Stimulated activated CD8-positive, alpha-beta memory T cell treated with anti-CD3 and anti-CD28 coated beads, Interleukin-12 subunit alpha, Interleukin-12 subunit beta, amount 100 ng/mL, for 1 hour (primary cell): ENCODE measurements at regions not wholly inside any gene's neighbourhood (a gene's known extent, or its start where the extent isn't known, plus 50 kb on each side); places are given as distances from the start of the nearest gene placed in this dataset.
"Not testable (repeated sequence)": the region's sequence is repeated elsewhere in the genome, so short reads cannot be mapped to it uniquely, and the experiment has no call there.

Experiments
- DNase-seq: peaks from one replicate; pipeline ENCODE4 v3.0.0-alpha.2; 2020; ENCODE audit warnings: low read depth

DNA sequence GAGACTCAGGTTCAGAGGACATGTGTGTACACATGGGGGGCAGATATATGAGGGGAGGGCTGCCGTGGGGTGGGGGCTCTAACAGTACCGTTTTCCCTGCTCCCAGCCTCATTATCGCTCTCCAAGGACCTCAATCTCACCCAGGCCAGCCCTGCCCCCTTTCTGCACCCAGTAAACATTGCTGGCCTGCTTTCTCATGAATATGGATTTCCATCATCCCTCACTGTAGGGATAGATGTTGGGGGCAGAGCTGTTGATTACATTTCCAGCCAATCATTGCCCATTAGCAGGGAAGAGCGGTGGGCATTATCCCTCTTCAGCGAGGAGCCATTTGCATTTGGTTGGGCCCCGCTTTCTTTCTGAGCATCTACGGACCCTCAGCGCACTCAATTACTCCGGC lies 273.8 kb downstream of the RPS6KC1 start:
- DNase-seq, result no peak

- DNase-seq, result no peak
These were observed 274.4 kb downstream of the RPS6KC1 start for GRCh38 chr1:213325482-213325881.

DNA sequence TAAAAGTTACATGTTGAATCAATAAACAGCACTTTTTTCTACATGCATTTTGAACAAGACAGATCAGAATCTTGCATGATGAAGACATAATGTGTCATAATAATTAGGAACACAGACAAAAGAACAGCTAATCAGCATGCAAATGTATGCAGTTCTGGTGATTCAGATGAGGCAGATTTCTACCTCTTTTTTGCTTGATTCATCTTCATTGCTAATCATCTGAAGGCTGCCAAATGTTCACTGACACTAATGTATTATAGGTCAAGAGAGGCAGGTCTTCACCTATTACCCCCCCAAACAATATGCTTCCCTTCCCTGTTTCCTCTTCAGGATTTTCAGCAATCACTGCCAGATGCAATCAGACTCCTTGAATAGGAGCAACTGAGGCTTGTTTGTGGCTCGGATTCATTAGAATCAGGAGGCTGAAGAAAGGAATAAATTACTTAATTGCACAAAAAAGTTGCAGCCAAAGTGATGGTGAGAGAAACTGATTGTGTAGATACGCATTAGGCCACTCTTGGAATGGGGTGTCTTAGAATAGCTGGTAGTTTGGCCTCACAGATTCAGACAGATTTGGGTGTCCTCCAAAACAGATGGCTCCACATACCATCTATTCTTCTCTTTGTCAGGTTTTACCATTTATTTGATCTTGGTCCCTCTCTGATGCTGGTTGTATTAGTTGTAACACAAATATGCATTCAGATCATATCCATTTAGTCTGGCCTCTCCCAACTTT lies 275.4 kb downstream of the RPS6KC1 start:
- no peak for DNase-seq

DNA sequence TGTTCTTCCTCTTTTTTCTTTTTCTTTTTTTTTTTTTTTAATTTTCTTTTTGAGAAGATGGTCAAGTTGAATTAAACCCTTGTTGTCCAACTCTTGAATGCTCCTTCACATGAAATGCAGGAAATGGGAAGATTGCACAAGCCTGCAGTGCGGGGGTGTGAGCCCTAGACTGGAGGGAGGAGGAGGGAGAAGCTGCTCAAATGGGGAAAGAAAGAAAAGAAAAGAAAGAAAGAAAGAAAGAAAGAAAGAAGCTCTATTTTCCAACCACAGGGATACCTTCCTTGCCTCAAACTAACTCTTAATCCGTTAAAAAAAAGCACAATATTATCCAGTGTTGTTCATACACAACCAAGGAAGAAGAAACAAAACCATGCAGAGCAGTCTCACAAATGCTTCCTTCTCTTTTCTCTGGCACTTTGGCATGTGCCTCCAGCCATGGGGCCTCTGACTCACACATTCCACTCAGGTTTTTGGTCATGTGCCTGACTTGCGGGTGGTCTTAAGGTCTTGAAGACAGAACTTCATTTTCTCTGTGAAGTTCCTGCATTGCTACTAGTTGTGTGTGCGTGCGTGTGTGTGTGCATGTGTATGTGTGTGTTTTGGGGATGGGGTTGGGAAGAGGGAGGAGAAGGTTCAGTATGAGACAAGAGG lies 276.1 kb downstream of the RPS6KC1 start:
- no peak for DNase-seq

GRCh38 chr1:213329406-213330008 lies 278.5 kb downstream of the RPS6KC1 start:
- no peak for DNase-seq

DNA sequence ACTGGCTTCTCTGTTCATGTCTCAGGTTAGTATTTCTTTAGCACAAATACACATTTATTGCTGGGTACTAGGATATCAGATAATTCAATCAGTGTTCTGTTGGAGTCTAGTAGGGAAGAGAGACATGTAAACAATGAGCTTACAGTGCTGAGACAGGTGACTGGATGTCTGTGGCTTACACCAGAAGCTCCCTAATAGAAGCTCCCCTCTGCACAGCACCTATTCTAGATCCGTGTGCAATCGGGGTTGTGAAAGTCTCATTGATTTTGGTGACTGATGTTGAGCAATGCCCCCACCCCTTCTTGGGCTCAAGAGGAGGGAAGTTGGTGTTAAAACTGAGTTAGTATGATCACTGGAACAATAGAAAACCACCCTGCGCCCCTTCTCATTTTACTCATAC lies 279.2 kb downstream of the RPS6KC1 start:
- no peak for DNase-seq

- DNase-seq, result no peak
These were observed 280.7 kb downstream of the RPS6KC1 start for GRCh38 chr1:213331631-213332175.

DNA sequence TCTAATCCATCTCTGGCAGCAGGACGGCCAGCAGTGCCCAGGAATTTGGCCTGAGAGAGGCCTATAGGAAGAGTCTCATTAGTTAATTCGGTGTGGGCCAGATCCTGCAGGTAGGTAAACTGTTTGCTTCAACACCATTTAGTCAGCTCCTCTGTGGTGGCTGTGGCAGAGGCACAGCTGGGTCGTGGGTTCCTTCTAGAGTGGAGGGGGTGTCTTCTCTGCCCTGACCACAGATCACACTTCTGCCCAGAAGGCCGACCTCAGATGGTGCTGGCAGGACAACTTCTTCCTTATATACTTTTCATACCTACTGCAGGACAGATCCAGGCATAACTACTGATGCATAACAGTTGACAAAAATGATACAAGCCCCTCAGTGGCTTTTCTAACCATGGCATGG lies 281.4 kb downstream of the RPS6KC1 start:
- DNase-seq, result no peak

DNA sequence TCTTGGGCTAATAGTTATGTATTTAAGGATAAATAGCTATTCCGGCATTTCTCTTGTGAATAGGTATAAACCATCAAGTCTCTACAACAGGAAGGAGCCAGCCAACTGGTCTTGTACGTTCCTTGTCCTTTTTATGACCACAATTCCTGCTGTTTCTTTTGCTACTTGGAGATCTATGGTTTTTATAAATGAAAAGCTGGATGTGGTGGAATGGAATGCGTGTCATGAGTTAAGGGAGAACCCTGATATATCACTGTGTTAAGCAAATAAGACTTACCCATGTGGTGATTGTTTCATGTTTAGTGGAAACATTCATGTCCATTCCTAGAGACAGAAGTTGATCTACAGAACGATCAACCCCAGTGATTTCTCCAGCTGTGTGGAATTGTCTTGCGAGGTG lies 282.1 kb downstream of the RPS6KC1 start:
- DNase-seq, result no peak

DNA sequence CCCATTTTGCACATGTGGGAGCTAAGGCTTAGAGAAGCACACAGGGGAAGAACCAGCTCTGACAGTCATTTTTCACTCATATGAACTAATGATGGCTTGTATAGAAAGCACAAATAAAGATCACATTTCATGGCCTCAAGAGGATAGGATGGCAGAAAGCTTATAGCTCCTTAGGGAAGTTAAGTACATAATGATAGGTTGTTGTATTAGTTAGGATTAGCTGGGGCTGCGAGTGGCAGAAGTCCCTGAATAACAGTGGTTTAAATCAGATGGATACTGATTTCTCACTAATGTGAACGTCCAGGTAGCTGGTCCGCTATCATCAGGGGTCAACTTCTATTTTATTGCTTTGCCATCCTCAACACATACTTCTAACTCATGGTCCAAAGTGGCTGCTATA lies 284.0 kb downstream of the RPS6KC1 start:
- no peak for DNase-seq

GRCh38 chr1:213337025-213337678 lies 286.1 kb downstream of the RPS6KC1 start:
- no peak for DNase-seq

- DNase-seq, result no peak
These were observed 289.6 kb downstream of the RPS6KC1 start for GRCh38 chr1:213340593-213340992.

DNA sequence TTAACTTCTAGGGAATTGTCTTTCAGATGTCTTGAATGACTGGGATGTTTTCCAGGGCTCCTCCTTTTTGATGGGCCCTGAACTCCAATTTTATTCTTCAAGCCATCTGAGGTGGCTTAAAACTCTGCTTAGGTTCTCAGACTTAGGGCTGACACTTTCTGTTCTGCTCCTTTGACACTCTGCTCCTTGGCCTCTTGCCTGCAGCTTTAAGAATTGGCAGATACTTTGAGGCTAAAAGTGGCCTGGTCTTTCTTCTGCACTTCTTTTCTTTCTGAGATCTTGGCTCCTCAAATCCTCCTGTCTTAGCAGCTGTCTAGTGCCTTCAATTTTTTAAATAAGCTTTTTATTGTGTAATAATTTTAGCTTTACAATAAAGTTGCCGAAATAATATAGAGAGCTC lies 294.6 kb downstream of the RPS6KC1 start:
- no peak for DNase-seq

DNA sequence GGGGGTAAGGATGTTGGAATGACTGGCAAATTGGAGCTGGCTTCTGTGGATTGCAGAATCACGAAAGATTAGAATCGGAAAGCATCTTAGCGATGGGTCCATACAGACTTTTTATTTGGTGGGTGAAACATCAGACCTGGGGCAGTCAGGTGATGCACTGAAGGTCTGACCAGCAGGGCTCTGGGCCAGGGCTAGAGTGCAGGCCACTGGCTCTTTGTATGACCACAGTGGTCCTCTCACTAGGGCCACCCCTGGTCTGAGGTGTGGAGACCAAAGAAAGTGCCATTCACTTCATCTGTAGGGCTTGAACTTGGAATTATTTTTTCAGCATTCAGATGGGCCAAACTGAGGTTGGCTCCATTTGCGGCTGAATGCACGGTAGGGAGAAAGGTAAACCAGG lies 306.4 kb downstream of the RPS6KC1 start:
- DNase-seq, result no peak

DNA sequence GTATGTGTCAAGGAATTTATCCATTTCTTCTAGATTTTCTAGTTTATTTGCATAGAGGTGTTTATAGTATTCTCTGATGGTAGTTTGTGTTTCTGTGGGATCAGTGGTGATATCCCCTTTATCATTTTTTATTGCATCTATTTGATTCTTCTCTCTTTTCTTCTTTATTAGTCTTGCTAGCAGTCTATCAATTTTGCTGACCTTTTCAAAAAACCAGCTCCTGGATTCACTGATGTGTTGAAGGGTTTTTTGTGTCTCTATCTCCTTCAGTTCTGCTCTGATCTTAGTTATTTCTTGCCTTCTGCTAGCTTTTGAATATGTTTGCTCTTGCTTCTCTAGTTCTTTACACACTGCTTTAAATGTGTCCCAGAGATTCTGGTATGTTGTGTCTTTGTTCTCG lies 307.3 kb downstream of the RPS6KC1 start:
- not testable (repeated sequence) for DNase-seq

- no peak for DNase-seq
These were observed 311.6 kb downstream of the RPS6KC1 start for GRCh38 chr1:213362598-213362997.

DNA sequence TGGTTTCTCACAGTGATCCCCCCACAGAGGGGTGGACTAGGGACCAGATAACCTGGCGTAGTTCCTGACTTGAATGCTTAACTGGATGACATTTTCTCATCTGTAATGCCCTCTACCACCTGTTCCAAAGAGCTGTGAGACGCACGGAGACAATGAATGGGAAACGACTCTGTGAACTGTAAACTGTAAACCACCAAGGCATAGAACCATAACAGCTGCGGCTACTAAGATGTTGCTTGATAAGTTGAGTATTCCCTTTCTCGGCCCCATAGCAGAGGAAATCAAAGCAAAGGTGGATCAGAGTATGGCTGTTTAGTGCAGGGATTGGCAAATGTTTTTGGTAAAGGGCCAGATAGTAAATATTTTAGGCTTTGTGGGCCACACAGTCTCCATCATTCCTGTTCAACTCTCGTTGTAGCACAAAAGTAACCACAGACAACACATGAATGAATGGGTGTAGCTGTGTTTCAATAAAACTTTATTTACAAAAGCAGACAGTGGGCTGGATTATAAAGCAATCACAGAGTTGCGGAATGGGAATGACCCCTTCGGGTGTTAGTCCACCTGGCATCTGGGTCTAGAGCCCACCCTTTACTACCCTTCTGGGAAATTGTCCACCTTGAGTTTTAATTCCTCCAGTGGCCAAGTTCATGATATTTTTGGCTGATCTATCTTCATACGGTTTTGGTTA lies 315.2 kb downstream of the RPS6KC1 start:
- no peak for DNase-seq

DNA sequence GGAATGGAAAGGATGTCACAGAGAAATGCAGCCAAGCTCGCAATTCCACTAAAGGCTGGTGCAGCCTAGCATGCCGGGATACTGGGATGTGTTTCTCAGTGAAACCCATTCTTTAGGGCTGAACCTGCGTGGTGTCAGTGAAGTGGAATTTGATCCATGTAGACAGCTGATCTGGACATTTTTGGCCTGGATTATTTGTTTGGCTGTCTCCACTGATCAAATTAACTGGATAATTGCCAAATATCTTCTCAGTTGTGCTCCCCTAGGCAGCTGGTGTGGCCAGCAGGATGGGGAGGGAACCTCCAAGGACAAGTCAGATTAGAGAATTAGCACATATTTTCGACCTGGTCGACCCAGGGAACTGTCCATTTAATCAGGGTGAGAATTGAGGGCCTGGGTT lies 318.4 kb downstream of the RPS6KC1 start:
- DNase-seq, result no peak

DNA sequence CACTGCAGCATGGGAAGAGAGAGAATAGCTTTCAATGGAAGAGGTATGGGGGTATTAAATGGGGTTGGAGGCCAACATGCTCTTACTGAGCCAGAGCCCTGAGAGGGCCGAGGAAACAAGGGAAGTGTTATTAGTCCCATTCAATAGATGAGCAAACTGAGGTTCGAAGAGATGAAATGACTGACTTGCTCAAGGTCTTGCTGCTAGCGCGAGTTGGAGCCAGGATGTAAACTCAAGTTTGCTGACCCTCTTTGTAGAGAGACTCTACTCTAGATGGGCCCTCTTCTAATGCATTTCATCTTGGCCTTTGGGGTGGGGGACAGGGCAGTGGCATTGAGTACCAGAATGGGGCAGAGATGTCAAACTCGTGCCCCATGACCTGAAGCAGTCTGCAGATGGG lies 319.5 kb downstream of the RPS6KC1 start:
- DNase-seq, result no peak

DNA sequence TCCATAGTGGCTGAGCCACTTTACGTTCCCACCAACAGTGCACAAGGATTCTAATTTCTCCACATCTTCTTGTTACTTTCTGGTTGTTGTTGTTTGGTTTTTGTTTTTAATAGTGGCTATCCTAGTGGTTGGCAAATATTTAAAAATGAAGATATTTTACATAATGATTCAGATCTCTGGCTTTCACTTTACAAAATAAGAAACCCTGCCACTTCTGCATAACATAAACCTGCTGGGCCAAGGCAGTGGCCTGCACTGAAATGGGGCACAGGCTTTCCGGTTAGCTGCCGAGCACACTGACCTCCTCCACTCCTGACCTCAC lies 320.4 kb downstream of the RPS6KC1 start:
- DNase-seq, result no peak

DNA sequence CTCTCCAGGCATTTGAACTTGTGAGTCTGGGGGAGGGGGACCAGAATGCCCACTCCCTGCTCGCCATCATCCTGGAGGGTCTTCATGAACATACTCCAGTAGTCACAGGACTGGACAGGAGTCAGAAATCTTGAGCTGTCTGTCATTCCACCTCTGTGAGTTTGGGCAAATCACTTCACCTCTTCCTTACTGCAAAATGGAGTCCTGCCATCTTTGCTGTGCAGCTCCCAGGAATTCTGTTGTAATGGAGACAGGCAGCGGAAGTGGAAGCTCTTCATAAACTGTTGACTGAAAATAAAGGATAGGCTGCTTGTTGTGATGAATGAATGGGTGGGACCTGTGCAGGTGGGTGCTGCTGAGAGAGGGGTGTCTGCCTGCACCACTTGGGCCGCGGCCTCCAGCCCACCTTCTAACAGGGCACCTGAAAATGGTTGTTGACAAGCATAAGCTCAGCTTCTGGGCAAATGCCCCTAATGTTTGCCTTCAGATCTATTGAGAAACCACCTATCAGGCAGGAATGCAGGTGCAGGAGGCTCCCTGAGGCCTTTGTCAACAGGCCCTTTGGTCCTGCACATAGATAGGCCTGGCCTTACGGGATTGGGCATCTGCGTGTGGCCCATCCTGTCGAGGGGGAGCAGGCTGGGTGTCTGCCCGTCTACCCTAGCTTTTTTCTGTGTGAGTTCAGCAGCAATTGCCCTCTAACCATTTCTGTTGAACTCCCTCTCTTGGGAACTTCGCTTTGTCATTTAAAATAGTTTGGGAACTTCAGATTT lies 321.0 kb downstream of the RPS6KC1 start:
- DNase-seq, result no peak
